ENCODE measurements at regions not wholly inside any gene's neighbourhood (a gene's known extent, or its start where the extent isn't known, plus 50 kb on each side); places are given as distances from the start of the nearest gene placed in this dataset.
"Not testable (repeated sequence)": the region's sequence is repeated elsewhere in the genome, so short reads cannot be mapped to it uniquely, and the experiment has no call there.

DNA sequence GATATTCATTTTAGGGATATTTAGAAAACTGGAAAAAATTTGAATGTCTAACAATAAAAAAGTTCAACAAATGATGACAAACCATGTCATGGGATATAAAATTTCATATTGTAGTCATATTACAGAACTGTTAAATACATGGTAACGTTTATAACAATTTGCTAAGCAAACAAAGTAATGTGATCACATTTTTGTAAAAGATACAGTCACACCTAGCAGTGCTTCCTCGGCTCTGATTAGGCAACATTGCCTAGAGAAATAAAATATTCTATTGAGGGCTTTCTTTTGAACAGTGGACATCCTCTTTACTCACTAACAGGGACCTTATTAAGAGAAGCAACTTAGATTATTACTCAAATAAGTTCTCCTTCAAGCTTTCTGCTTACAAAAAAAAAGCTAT is 605.5 kb downstream of the GATA3 start:
- in situ Hi-C loops (cut with MboI; ENCODE audit: low sequenced_read_pairs), result no loop called here

DNA sequence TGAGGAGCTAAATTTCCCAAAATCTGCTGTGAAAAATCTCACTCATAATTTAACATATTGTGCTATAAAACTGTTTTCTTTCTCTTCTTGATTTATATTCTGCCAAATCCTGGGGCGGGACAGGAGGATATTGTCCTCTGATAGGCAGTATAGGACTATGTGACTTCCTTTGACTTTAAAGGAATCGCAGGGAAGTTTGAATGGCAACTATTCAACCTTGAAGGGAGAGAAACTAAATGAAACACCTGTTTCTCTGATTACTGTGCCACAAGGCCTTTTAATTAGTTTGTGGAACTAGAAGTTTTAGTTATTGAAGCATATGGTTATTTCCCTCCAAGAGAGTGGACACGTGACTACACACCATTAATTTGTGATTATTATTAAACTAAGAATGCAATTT is 607.4 kb downstream of the GATA3 start:
- in situ Hi-C loops (cut with MboI; ENCODE audit: low sequenced_read_pairs), result no loop called here

DNA sequence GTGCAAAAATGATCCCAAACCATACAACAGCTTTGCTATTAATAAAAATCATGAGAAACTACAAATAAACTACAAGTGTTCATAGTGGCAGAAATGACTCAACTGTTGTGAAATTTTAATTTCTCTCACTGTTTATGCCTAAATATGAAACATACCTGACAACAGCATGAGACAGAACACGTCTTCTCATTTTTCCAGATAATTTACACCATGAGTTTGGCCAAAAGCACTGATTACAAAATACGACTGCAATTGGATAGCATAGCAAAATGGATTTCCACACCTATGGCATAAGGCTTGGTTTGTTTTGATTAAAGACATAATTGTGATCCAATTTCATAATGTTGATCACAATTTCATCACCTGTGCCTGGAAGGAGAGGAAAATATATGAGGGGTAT is 608.6 kb downstream of the GATA3 start:
- in situ Hi-C loops (cut with MboI; ENCODE audit: low sequenced_read_pairs), result no loop called here

DNA sequence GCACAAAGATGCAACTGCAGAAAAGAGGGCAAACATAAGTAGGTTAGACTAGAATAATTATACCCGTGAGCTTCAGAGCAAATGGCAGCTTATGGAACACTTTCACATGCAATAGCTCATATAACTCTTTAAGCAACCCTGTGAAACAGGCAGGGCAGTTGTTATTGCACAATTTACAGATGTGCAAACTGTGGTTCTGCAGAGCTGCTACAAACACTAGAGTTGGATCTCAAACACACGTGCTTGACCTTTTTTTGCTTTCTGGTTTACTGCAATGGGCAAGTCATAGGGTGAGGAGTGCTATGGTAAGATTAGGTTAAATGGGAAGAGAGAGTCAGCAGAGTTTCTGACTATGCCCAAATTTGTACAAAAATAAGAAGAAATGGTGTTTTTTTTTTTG is 610.8 kb downstream of the GATA3 start:
- in situ Hi-C loops (cut with MboI; ENCODE audit: low sequenced_read_pairs), result no loop called here

GRCh38 chr10:8670461-8670860 is 616.0 kb downstream of the GATA3 start:
- in situ Hi-C loops (cut with MboI; ENCODE audit: low sequenced_read_pairs), result no loop called here

DNA sequence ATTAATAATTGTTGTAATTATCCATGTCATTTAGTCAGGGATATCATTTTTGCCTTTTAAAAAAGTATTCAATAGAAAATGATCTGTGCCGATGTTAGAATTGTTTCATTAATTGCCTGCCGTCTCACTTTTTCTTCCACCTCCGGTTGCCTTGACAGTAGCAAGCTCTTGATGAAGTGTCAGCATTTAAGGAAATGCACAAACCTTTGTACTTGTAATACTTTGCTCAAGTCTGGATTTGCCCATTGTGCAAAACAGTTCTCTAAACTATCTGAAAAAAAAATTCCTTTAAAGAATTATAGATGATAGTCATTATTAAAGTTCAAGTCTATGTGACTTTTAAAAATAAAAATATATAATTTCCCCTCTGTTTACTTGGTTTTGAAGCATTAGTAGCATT is 619.7 kb downstream of the GATA3 start:
- in situ Hi-C loops (cut with MboI; ENCODE audit: low sequenced_read_pairs), result no loop called here

- in situ Hi-C loops (cut with MboI; ENCODE audit: low sequenced_read_pairs), result no loop called here
Measured at GRCh38 chr10:8677642-8678041, 623.2 kb downstream of the GATA3 start.

DNA sequence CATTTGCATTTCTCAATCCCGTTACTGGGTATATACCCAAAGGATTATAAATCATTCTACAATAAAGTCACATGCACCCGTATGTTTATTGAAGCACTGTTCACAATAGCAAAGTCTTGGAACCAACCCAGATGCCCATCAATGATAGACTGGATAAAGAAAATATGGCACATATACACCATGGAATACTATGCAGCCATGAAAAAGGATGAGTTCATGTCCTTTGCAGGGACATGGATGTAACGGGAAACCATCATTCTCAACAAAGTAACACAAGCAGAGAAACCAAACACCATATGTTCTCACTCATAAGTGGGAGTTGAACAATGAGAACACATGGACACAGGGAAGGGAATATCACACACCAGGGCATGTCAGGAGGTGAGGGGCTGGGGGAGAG is 630.4 kb downstream of the GATA3 start:
- in situ Hi-C loops (cut with MboI; ENCODE audit: low sequenced_read_pairs), result not testable (repeated sequence)

DNA sequence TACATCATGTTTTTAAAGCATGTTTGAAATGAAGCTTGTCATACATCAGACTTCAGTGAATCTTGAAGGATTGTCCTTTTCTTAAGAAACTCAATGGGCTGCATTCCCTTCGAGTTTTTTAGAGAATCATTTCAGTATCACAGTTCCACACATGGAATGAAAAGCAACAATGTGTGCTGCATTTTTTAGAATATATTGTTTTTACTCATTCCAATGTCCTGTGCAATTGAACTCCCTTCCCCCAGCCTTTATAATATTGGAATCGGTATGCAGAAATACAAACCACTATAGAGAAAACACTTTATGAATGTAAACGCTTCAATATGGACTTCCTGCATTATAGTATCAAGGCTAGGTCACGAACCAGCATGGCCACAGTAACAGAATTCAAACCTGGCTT is 634.4 kb downstream of the GATA3 start:
- in situ Hi-C loops (cut with MboI; ENCODE audit: low sequenced_read_pairs), result no loop called here

- in situ Hi-C loops (cut with MboI; ENCODE audit: low sequenced_read_pairs), result no loop called here
Measured at GRCh38 chr10:8691498-8692017, 637.1 kb downstream of the GATA3 start.

GRCh38 chr10:8693635-8694034 is 639.1 kb downstream of the GATA3 start:
- in situ Hi-C loops (cut with MboI; ENCODE audit: low sequenced_read_pairs), result not testable (repeated sequence)

DNA sequence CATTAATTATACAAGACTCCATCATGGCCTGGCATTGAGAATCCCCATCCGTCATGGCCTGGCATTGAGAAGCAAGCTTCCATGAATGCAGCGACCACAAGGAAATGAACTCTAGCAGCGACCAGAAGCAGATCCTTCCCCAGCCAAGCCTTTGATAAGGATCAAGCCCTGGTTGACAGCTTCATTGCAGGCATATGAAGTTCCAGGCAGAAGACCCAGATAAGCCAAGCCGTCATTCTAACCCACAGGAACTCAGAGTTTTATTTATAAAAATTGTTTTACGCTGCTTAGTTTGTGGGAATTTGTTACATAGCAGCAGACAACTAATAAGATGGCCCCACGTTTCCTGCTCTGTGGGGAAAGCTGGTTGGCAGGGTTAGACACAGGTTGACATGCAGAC is 642.3 kb downstream of the GATA3 start:
- in situ Hi-C loops (cut with MboI; ENCODE audit: low sequenced_read_pairs), result no loop called here

- in situ Hi-C loops (cut with MboI; ENCODE audit: low sequenced_read_pairs), result no loop called here
Measured at GRCh38 chr10:8700689-8701088, 646.2 kb downstream of the GATA3 start.

DNA sequence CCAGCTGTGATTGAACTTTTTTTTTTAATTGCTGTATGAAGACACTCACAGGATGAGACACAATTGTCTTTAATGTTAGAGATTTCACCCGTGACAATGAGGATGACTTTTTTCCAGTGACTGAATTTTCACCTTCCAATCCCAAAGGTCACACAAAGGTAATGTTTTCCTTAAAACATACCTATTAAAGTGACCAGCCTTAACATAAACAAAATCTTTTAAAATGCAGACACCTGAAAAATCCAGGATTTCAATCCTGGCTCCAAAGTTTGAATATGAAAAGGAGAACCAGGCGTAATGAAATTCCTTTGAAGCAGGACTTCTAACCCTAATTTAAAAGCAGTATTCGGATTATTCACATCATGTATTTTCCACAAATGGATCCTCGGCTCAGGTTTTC is 647.7 kb downstream of the GATA3 start:
- in situ Hi-C loops (cut with MboI; ENCODE audit: low sequenced_read_pairs), result no loop called here

- in situ Hi-C loops (cut with MboI; ENCODE audit: low sequenced_read_pairs), result no loop called here
Measured at GRCh38 chr10:8705415-8705814, 650.9 kb downstream of the GATA3 start.

DNA sequence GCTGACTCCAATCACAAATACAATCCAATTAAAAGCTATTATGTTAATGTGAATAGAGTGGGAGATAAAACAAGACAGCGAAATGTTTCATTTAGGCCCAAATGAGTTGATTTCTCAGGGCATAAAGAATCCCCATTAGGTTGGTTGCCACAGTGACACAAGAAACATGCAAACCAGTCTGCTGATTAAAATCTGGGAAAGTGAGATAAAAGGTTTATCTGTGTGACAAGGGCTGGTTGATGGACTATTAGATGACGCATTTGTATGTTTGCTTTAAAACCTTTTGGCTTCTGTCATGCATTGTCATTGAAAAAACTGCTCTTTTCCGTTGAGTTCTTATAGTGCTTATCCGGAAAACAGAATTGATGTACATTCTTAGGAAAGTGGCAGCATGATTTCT is 658.2 kb downstream of the GATA3 start:
- in situ Hi-C loops (cut with MboI; ENCODE audit: low sequenced_read_pairs), result no loop called here

GRCh38 chr10:8719971-8720370 is 665.5 kb downstream of the GATA3 start:
- in situ Hi-C loops (cut with MboI; ENCODE audit: low sequenced_read_pairs), result no loop called here

DNA sequence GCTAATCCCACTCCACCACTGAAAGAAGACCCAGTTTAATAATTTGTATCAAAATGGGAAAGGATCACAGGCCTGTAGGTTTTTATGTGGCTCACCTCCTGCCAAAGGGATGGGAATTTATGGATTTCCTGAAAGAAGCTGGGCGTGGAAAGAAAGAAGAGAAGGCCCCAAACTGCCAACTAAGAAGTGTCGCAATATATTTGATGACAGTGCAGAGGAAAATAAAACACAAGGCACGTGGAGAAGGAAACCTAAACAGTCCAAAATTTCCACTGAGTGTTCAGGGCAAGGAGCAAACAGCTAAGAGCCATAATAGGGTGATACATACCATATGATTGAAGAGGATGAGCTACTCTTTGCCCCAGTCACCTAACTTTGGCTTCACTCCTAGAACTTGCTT is 667.2 kb downstream of the GATA3 start:
- in situ Hi-C loops (cut with MboI; ENCODE audit: low sequenced_read_pairs), result no loop called here

DNA sequence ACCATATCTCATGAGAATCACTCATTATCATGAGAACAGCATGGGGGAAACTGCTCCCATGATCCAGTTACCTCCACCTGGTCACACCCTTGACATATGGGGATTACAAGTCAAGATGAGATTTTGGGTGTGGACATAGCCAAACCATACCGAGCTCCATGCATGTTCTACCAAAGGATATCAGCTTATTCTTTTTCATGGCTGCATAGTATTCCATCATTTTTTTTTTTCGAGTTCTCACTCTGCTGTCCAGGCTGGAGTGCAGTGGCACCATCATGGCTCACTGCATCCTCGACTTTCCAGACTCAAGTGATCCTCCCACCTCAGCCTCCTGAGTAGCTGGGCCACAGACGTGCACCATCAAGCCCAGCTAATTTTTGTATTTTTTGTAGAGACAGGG is 668.3 kb downstream of the GATA3 start:
- in situ Hi-C loops (cut with MboI; ENCODE audit: low sequenced_read_pairs), result no loop called here

DNA sequence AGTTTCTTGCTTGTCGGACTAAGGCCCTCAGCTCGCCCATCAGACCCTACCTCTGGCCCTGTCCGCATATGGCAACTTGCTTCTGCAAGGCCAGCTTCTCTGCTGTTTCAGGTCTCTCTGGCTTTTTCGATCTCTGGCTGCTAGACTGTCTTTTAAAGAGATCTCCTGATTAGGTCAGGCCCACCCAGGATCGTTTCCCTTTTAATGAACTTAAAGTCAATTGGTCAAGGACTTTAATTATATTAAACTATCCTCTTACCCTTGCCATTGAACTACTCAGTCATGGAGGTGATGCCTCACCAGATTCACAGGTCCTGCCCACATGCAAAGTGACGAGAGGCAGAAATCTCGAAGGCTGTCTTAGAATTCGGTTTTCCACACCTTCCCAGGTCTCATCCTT is 670.9 kb downstream of the GATA3 start:
- in situ Hi-C loops (cut with MboI; ENCODE audit: low sequenced_read_pairs), result no loop called here

DNA sequence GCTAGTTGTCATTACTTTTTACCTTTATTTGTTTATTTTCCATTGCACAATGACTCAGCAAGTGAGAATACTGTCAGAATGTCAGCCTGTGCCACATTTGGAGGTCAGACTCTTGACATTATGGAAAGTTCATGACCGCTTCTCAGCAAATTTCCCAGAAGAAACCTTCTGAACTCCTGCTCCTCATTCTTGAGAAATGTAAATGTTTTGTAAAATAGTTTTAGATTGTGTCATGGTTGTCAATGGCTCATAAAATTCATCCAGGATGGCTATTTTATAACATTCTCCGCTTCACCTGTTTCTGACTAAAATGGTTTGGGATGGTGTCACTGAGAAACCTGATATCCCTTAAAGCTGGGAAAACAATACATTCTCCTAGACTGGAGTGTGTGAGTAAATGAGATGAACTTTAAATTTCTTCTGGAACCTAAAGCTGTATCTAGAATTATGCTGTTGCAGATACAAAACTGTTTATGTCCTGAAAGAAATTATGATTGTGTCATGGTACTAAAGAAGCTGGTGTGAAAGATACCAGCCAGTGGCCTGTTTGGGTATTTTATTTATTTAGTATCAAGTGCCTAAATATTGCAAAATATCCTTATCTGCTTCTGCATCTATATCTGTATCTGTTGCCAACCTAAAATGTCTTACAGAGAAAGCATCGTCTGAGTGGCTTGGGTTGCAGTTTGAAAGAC is 671.7 kb downstream of the GATA3 start:
- in situ Hi-C loops (cut with MboI; ENCODE audit: low sequenced_read_pairs), result no loop called here

DNA sequence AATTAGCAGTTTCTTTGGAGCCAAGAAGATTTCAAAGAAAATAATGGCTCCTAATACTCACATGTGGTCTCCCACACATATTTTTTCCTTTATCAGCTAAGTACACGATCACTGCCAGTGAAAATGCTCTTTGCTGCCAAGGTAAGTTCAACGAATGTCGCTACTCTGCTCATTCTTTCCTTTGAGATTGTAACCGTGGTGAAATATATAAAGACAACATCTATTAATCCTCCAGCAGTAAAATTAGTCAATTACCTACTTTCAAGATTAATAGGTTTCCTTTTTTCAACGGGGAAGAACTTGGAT is 672.2 kb downstream of the GATA3 start:
- in situ Hi-C loops (cut with MboI; ENCODE audit: low sequenced_read_pairs), result no loop called here

All from HL-60/S4 (cell line).